Naive thymus-derived CD4-positive, alpha-beta T cell (primary cell): ENCODE measurements at regions not wholly inside any gene's neighbourhood (a gene's known extent, or its start where the extent isn't known, plus 50 kb on each side); places are given as distances from the start of the nearest gene placed in this dataset.

Source experiments
- ATAC-seq: fragments of 150-1000 bp; cut with Tn5 transposase; 2 replicates; pipeline ENCODE4 v1.10.0; 2021; ENCODE audit warnings: mild to moderate bottlenecking, moderate library complexity
- CTCF ChIA-PET: fragments of 350-600 bp; sonication (Branson Sonifier 250); formaldehyde crosslinking; loops from one replicate; lab custom pipeline; 2021; ENCODE audit warnings: antibody characterized with exemption; lab: Charles Lee
- POLR2A ChIA-PET: fragments of 350-600 bp; sonication (Branson Sonifier 250); formaldehyde crosslinking; loops from one replicate; lab custom pipeline; 2021; ENCODE audit warnings: antibody characterized with exemption, inconsistent platforms; lab: Charles Lee
- DNase-seq, 9 donors: peaks; one replicate each; pipeline versions ENCODE4 v3.0.0 to v3.0.0-alpha.2; 2020 to 2022; ENCODE audit warnings: mixed read lengths in 1 of 9
- H3K27ac ChIP-seq: one replicate; pipeline ENCODE4 v1.7.0; 2013; ENCODE audit warnings: mild to moderate bottlenecking, low read depth, low read length, moderate library complexity
- H3K27me3 ChIP-seq, 2 donors: one replicate each; pipeline ENCODE4 v1.7.0; 2013; ENCODE audit warnings: low read length in 2 of 2, mild to moderate bottlenecking in 2 of 2, moderate library complexity in 2 of 2; ENCODE audit not compliant: control insufficient read depth in 2 of 2, insufficient read depth in 2 of 2
- H3K36me3 ChIP-seq, 3 experiments: 1 replicate in 2 of 3; 2 replicates in 1 of 3; pipeline ENCODE4 v1.7.0; 2013; ENCODE audit warnings: low read length in 3 of 3, mild to moderate bottlenecking in 3 of 3, moderate library complexity in 1 of 3; ENCODE audit not compliant: insufficient read depth in 3 of 3, control insufficient read depth in 2 of 3
- H3K4me1 ChIP-seq, 2 donors: one replicate each; pipeline ENCODE4 v1.7.0; 2013; ENCODE audit warnings: low read length in 2 of 2, mild to moderate bottlenecking in 2 of 2, moderate library complexity in 1 of 2; ENCODE audit not compliant: control insufficient read depth in 2 of 2, insufficient read depth in 2 of 2
- H3K4me3 ChIP-seq: 2 replicates; pipeline ENCODE4 v1.7.0; 2013; ENCODE audit warnings: mild to moderate bottlenecking, low read length
- H3K9me3 ChIP-seq, 3 experiments: 1 replicate in 2 of 3; 2 replicates in 1 of 3; pipeline ENCODE4 v1.7.0; 2013; ENCODE audit warnings: low read length in 3 of 3; ENCODE audit not compliant: control insufficient read depth in 2 of 3
- H3K27ac Mint-ChIP-seq, 9 donors: one replicate each; pipeline ENCODE4 v1.8.0; 2020 to 2022; ENCODE audit warnings: mixed read lengths in 9 of 9, mild to moderate bottlenecking in 8 of 9, moderate library complexity in 5 of 9, inconsistent platforms in 2 of 9
- H3K27me3 Mint-ChIP-seq, 5 donors: one replicate each; pipeline ENCODE4 v1.8.0; 2021 to 2022; ENCODE audit warnings: mixed read lengths in 5 of 5, mild to moderate bottlenecking in 1 of 5
- H3K36me3 Mint-ChIP-seq, 5 donors: one replicate each; pipeline ENCODE4 v1.8.0; 2020 to 2022; ENCODE audit warnings: mixed read lengths in 5 of 5, mild to moderate bottlenecking in 3 of 5, inconsistent platforms in 1 of 5
- H3K4me1 Mint-ChIP-seq, 7 donors: one replicate each; pipeline ENCODE4 v1.8.0; 2020 to 2022; ENCODE audit warnings: mixed read lengths in 7 of 7, mild to moderate bottlenecking in 3 of 7, inconsistent platforms in 1 of 7
- H3K4me3 Mint-ChIP-seq, 10 donors: one replicate each; pipeline ENCODE4 v1.8.0; 2020 to 2022; ENCODE audit warnings: mild to moderate bottlenecking in 10 of 10, mixed read lengths in 10 of 10, moderate library complexity in 6 of 10, inconsistent platforms in 2 of 10
- H3K9me3 Mint-ChIP-seq, 11 donors: one replicate each; pipeline ENCODE4 v1.8.0; 2020 to 2022; ENCODE audit warnings: mixed read lengths in 11 of 11, mild to moderate bottlenecking in 4 of 11, inconsistent platforms in 1 of 11, moderate library complexity in 1 of 11
- intact Hi-C, 2 donors: fragments of 100-400 bp; cut with micrococcal nuclease; formaldehyde crosslinking; loops; one replicate each; pipeline ENCODE4 v1.15.1; 2023

DNA sequence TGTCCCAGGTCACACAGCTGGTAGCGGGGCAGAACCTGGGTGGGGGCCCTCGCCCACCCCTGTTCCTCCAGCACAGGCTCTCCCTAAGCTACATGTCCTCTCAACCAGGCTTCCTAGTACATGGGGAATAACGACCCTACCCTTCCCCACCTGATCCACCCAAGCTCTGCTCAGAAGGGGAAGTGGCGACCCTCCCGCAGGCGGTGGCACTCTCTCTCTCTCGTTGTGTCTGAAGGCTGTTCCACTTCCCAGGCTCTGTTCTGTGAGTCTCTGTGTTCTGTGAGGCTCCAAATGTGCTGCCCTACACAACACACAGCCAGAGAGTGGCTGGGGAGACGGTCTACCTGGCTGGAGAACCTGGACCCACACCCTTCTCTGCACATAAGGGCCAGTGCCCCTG is 135.8 kb downstream of the COPS8 start:
- POLR2A ChIA-PET: no interaction called here
- CTCF ChIA-PET: no interaction called here
- H3K27ac Mint-ChIP-seq: no peak overlapping the region
- Histone ChIP-seq H3K4me3 (no peak overlapping the region), H3K27me3 (no peaks in the 10 kb centered on the region), H3K9me3 (no peaks in the 10 kb centered on the region), H3K27ac (no peak overlapping the region), H3K4me1 (no peaks in the 10 kb centered on the region), H3K36me3 (no peaks in the 10 kb centered on the region)
- H3K4me1 Mint-ChIP-seq: peaks cover 0 to 2% (median 0%) of the 10 kb centered on the region in 7 donors
- DNase-seq (no peak), ATAC-seq (no peak)
- H3K27me3 Mint-ChIP-seq: peaks cover 9 to 20% (median 14%) of the 10 kb centered on the region in 5 donors
- H3K36me3 Mint-ChIP-seq: peaks cover 0 to 2% (median 0%) of the 10 kb centered on the region in 5 donors
- H3K4me3 Mint-ChIP-seq: no peak overlapping the region
- intact Hi-C loops: no loop called here
- H3K9me3 Mint-ChIP-seq: peaks cover 0 to 3% (median 0%) of the 10 kb centered on the region in 11 donors

DNA sequence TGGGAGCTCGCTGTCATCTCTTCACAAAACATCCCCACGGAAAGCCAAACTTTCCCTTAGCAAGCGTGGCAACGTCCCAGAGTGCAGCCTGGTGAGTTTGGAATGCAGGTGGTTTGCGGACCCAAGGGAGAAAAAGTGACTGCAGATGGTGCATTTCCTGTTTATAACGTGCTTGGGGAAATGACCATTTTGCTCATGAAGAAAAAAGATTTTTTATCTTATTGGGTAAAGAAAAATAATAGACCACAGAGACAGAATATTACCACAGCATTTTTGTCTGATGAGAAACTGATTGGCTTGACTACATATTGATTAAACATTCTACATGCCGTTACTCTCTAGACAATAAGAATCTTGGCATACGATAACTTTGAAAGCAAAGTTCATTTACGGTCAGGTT is 136.5 kb downstream of the COPS8 start:
- Histone ChIP-seq H3K36me3 (no peaks in the 10 kb centered on the region), H3K27ac (no peak overlapping the region), H3K4me3 (no peak overlapping the region), H3K27me3 (no peaks in the 10 kb centered on the region), H3K4me1 (no peaks in the 10 kb centered on the region), H3K9me3 (no peaks in the 10 kb centered on the region)
- Mint-ChIP-seq H3K4me3 (no peak overlapping the region), H3K9me3 (peaks cover 0 to under 1% (median 0%) of the 10 kb centered on the region in 11 donors), H3K4me1 (peaks cover 0 to 5% (median 0%) of the 10 kb centered on the region in 7 donors), H3K36me3 (peaks cover 0 to 2% (median 0%) of the 10 kb centered on the region in 5 donors), H3K27ac (no peak overlapping the region), H3K27me3 (peaks cover 9 to 20% (median 14%) of the 10 kb centered on the region in 5 donors)
- CTCF ChIA-PET: no interaction called here
- intact Hi-C loops: no loop called here
- ATAC-seq (no peak), DNase-seq (no peak)
- POLR2A ChIA-PET: no interaction called here

DNA sequence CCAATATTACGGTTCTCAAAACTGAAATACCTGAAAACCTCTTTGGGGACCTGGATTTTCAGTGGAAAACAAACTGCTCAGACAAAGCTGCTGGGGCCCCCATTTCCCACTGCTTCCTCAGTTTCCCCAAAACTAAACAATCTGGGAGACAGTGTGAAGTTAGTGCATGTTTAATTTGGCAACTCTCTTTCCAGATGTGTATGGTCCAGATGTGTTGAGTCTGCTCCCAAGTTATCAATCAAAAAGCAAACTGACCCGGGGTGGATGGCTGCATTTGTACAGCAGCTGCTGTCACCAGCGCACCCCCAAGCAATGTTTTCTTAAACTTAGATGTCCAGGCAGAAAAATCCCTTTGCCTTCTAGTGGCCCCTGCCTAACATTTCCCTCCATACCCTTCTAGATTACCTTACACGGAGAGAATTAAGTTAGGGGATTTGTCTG is 136.9 kb downstream of the COPS8 start:
- H3K36me3 Mint-ChIP-seq: peaks cover 0 to 2% (median 0%) of the 10 kb centered on the region in 5 donors
- intact Hi-C loops: no loop called here

DNA sequence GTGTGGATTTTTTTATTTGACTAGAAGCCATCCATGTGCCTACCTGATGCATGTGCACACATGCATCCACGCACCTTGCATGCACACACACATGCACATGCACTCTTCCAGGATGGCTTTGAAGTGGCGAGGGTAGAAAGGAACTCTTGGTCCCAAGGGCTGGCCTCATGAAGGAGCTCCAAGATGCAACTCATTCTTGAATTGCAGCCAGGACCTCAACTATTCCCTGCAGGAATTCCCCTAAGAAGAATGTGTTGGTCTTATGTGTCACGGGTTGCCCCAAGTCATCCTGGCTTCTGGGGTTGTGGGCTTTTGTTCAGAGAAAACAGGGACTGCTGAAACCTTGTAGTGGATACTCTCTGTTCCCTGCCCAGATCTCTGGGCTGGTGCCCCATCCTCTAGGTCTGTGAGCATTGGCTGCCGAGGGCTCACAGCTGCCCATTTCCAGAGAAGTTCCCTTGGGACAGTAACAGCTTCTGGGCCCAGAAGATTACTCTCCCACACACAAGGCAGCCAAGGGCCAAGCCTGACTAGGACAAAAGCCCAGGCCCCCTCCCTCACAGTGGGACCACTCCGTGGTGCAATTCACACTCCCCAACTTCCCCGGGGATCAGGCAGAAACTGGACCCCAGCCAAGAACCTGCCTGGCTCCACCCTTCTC is 137.6 kb downstream of the COPS8 start:
- Histone ChIP-seq H3K27ac (no peak overlapping the region), H3K27me3 (no peaks in the 10 kb centered on the region), H3K4me3 (no peak overlapping the region), H3K36me3 (no peaks in the 10 kb centered on the region), H3K4me1 (no peaks in the 10 kb centered on the region), H3K9me3 (no peaks in the 10 kb centered on the region)
- intact Hi-C loops: no loop called here
- Mint-ChIP-seq H3K4me3 (no peak overlapping the region), H3K4me1 (peaks cover 0 to 16% (median 0%) of the 10 kb centered on the region in 7 donors), H3K27ac (no peak overlapping the region), H3K27me3 (peaks cover 13 to 24% (median 20%) of the 10 kb centered on the region in 5 donors), H3K36me3 (peaks cover 0 to 2% (median 0%) of the 10 kb centered on the region in 5 donors), H3K9me3 (no peaks in the 10 kb centered on the region)
- CTCF ChIA-PET: no interaction called here
- DNase-seq (no peak), ATAC-seq (no peak)
- POLR2A ChIA-PET: no interaction called here

More for the DNA sequence above, 136.9 kb downstream of the COPS8 start:
- Histone ChIP-seq H3K27me3 (no peaks in the 10 kb centered on the region), H3K9me3 (no peaks in the 10 kb centered on the region), H3K27ac (no peak overlapping the region), H3K36me3 (no peaks in the 10 kb centered on the region), H3K4me3 (no peak overlapping the region), H3K4me1 (no peaks in the 10 kb centered on the region)
- Mint-ChIP-seq H3K4me3 (no peak overlapping the region), H3K4me1 (peaks cover 0 to 10% (median 0%) of the 10 kb centered on the region in 7 donors), H3K9me3 (no peaks in the 10 kb centered on the region), H3K27me3 (peaks cover 9 to 20% (median 14%) of the 10 kb centered on the region in 5 donors), H3K27ac (no peak overlapping the region)
- CTCF ChIA-PET: no interaction called here
- POLR2A ChIA-PET: no interaction called here
- ATAC-seq (no peak), DNase-seq (no peak)

DNA sequence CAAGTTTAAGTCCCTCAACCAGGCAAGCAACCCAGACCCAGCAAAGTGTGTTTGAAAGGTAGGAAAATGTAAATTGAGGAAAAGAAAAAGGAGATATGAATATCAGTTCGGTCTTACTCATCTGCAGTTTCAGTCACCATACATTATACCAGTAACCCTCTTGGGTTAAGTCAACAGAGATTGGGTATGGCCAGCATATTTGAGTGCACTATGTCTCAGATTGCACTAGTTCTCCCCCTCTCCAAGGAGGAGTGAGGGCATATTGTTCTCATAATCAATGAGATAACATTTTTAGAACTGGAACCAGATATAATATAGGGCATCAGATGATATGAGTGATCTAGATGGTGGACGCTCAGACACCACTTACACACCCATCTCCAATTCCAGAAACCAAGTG is 141.5 kb downstream of the COPS8 start:
- Mint-ChIP-seq H3K9me3 (no peaks in the 10 kb centered on the region), H3K4me1 (peaks cover 0 to 16% (median 0%) of the 10 kb centered on the region in 7 donors), H3K27me3 (peaks cover 12 to 20% (median 19%) of the 10 kb centered on the region in 5 donors), H3K27ac (no peak overlapping the region), H3K4me3 (no peak overlapping the region), H3K36me3 (peaks cover 0 to 2% (median 0%) of the 10 kb centered on the region in 5 donors)
- no peak overlapping the region for H3K27ac ChIP-seq
- intact Hi-C loops: no loop called here
- no peak overlapping the region for H3K4me3 ChIP-seq
- no peaks in the 10 kb centered on the region for H3K36me3 ChIP-seq
- ATAC-seq (no peak), DNase-seq (no peak)
- H3K27me3 ChIP-seq: no peaks in the 10 kb centered on the region
- H3K4me1 ChIP-seq: no peaks in the 10 kb centered on the region
- ChIA-PET CTCF (no interaction called here), POLR2A (no interaction called here)
- no peaks in the 10 kb centered on the region for H3K9me3 ChIP-seq

DNA sequence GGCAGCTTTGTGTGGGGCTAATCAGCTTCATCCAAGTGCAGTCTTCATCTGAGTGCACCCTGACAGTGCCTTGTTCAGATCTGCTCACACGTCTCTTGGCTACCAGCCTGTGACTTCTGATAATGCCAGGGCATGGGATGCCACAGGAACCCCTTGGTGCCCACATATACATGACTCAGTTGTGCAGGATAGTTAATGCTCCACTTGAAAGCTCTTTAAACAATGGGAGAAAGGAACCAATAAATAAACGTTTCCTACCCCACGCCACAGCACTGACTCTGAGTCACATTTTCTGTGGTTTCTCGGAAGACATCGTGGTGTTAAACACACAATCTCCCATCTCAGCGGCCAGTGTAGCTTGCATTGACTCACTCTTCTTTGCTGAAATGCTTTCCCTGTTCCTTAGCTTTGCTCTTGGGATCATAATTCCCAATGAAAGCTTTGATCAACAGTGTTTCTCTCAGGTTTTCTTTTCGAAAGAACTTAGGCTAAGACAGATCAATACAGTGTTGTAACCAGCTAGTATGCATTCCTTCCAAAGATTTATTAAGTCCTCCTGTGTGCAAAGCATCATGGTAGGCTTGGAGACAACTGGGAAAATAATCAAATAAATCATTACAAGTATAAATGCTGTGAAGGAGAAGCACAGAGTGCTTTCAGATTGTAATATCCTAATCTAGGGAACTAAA is 142.0 kb downstream of the COPS8 start:
- Mint-ChIP-seq H3K4me1 (peaks cover 0 to 16% (median 0%) of the 10 kb centered on the region in 7 donors), H3K27ac (no peak overlapping the region), H3K36me3 (peaks cover 0 to 2% (median 0%) of the 10 kb centered on the region in 5 donors), H3K4me3 (no peak overlapping the region), H3K9me3 (peaks cover 0 to 2% (median 0%) of the 10 kb centered on the region in 11 donors), H3K27me3 (peaks cover 11 to 25% (median 22%) of the 10 kb centered on the region in 5 donors)
- no peak overlapping the region for H3K4me3 ChIP-seq
- H3K9me3 ChIP-seq: no peaks in the 10 kb centered on the region
- no peaks in the 10 kb centered on the region for H3K36me3 ChIP-seq
- H3K27me3 ChIP-seq: no peaks in the 10 kb centered on the region
- DNase-seq (peak in 1 of 9 donors; percentile 28), ATAC-seq (no peak)
- ChIA-PET CTCF (no interaction called here), POLR2A (no interaction called here)
- H3K4me1 ChIP-seq: no peaks in the 10 kb centered on the region
- H3K27ac ChIP-seq: no peak overlapping the region
- intact Hi-C loops: no loop called here
